B cell (primary cell): ENCODE measurements at regions not wholly inside any gene's neighbourhood (a gene's known extent, or its start where the extent isn't known, plus 50 kb on each side); places are given as distances from the start of the nearest gene placed in this dataset.

Experiments
- ATAC-seq: fragments of 200-7000 bp; cut with Tn5 transposase; one replicate; pipeline ENCODE4 v1.10.0; 2021; ENCODE audit warnings: low read depth, mild to moderate bottlenecking, moderate number of reproducible peaks, moderate library complexity
- CTCF ChIA-PET: fragments of 350-600 bp; sonication (Branson Sonifier 250); formaldehyde crosslinking; loops from one replicate; lab custom pipeline; 2021; ENCODE audit warnings: antibody characterized with exemption, inconsistent platforms; lab: Charles Lee
- POLR2A ChIA-PET: fragments of 350-600 bp; sonication (Branson Sonifier 250); formaldehyde crosslinking; loops from one replicate; lab custom pipeline; 2021; ENCODE audit warnings: antibody characterized with exemption; lab: Charles Lee
- DNase-seq: peaks from one replicate; pipeline ENCODE4 v3.0.0; 2013
- H2AFZ ChIP-seq: 2 replicates; pipeline ENCODE4 v1.6.1; 2012; ENCODE audit warnings: mild to moderate bottlenecking, low read depth, low read length; ENCODE audit not compliant: insufficient read depth, poor library complexity, severe bottlenecking
- H3K27ac ChIP-seq, 2 donors: 1 replicate in 1 of 2; 2 replicates in 1 of 2; pipeline ENCODE4 v1.5.1; 2012 to 2013; ENCODE audit warnings: low read length in 2 of 2, mild to moderate bottlenecking in 2 of 2, moderate library complexity in 1 of 2
- H3K27me3 ChIP-seq, 4 experiments: fragments of 200-600 bp in 1 of 4; sonication (generic) in 1 of 4; replicated peaks in 1 of 4; 1 replicate in 2 of 4; 2 replicates in 2 of 4; pipeline versions ENCODE4 v1.6.1 to v1.7.0; 2013 to 2016; ENCODE audit warnings: low read length in 3 of 4, mild to moderate bottlenecking in 2 of 4, mixed read lengths in 1 of 4, moderate library complexity in 1 of 4; ENCODE audit not compliant: insufficient read depth in 4 of 4, control insufficient read depth in 3 of 4; ENCODE audit errors: control extremely low read depth in 1 of 4
- H3K36me3 ChIP-seq, 2 experiments: replicated peaks in 1 of 2; 1 replicate in 1 of 2; 2 replicates in 1 of 2; pipeline versions ENCODE4 v1.6.1 to v1.7.1; 2013; ENCODE audit warnings: low read length in 1 of 2; ENCODE audit not compliant: insufficient read depth in 2 of 2, control insufficient read depth in 1 of 2; ENCODE audit errors: control extremely low read depth in 1 of 2, extremely low read depth in 1 of 2
- H3K4me1 ChIP-seq, 2 donors: fragments of 200-600 bp in 1 of 2; sonication (generic) in 1 of 2; 1 replicate in 1 of 2; 2 replicates in 1 of 2; pipeline versions ENCODE4 v1.5.1 to v1.6.1; 2013 to 2017; ENCODE audit warnings: low read length in 2 of 2; ENCODE audit not compliant: control insufficient read depth in 2 of 2, insufficient read depth in 2 of 2
- H3K4me2 ChIP-seq: replicated peaks from 2 replicates; pipeline ENCODE3; 2012; ENCODE audit warnings: mild to moderate bottlenecking, low read depth, low read length; ENCODE audit not compliant: poor library complexity, severe bottlenecking
- H3K4me3 ChIP-seq, 5 experiments: fragments of 200-600 bp in 1 of 5; sonication (generic) in 1 of 5; 1 replicate in 3 of 5; 2 replicates in 2 of 5; pipeline versions ENCODE4 v1.5.1 to v1.7.0; 2011 to 2016; ENCODE audit warnings: low read length in 4 of 5, mild to moderate bottlenecking in 4 of 5, low read depth in 2 of 5, control low read depth in 1 of 5, moderate library complexity in 1 of 5; ENCODE audit not compliant: insufficient read depth in 1 of 5; ENCODE audit errors: control extremely low read depth in 1 of 5, extremely low read depth in 1 of 5
- H3K79me2 ChIP-seq: fragments of 200-600 bp; sonication (generic); one replicate; pipeline ENCODE4 v1.6.0; 2016; ENCODE audit warnings: low read length; ENCODE audit not compliant: control insufficient read depth, insufficient read depth
- H3K9ac ChIP-seq: fragments of 200-600 bp; sonication (generic); 2 replicates; pipeline ENCODE4 v1.6.1; 2017; ENCODE audit warnings: mild to moderate bottlenecking, low read length, moderate library complexity
- H3K9me3 ChIP-seq, 3 donors: one replicate each; pipeline versions ENCODE4 v1.6.1 to v1.7.1; 2013; ENCODE audit warnings: low read length in 2 of 3; ENCODE audit not compliant: control insufficient read depth in 2 of 3, insufficient read depth in 1 of 3; ENCODE audit errors: control extremely low read depth in 1 of 3
- H4K20me1 ChIP-seq: 2 replicates; pipeline ENCODE4 v1.6.0; 2012; ENCODE audit warnings: mild to moderate bottlenecking, low read length; ENCODE audit not compliant: insufficient read depth, control insufficient read depth, poor library complexity, severe bottlenecking
- H3K27ac Mint-ChIP-seq: one replicate; pipeline ENCODE4 v1.8.0; 2021; ENCODE audit warnings: mixed read lengths
- H3K27me3 Mint-ChIP-seq: one replicate; pipeline ENCODE4 v1.8.0; 2021; ENCODE audit warnings: mixed read lengths
- H3K4me1 Mint-ChIP-seq: one replicate; pipeline ENCODE4 v1.8.0; 2021; ENCODE audit warnings: mixed read lengths
- H3K4me3 Mint-ChIP-seq: one replicate; pipeline ENCODE4 v1.8.0; 2021; ENCODE audit warnings: mixed read lengths
- H3K9me3 Mint-ChIP-seq: one replicate; pipeline ENCODE4 v1.8.0; 2022; ENCODE audit warnings: mixed read lengths; ENCODE audit not compliant: insufficient read depth
- CTCF ChIP-seq: fragments of 200-600 bp; IDR thresholded peaks from one replicate; pipeline ENCODE4 v1.8.0; 2022; ENCODE audit warnings: antibody characterized with exemption, mild to moderate bottlenecking
- EZH2 ChIP-seq: IDR thresholded peaks from 2 replicates; pipeline ENCODE4 v1.6.1; 2012; ENCODE audit warnings: borderline replicate concordance, low read depth, mild to moderate bottlenecking, moderate library complexity, low read length; ENCODE audit not compliant: insufficient read depth, poor library complexity, severe bottlenecking
- WGBS: methylation state at CpG from one replicate; pipeline ENCODE4 v1.1.5; 2013; ENCODE audit warnings: missing lambda C conversion rate; ENCODE audit not compliant: insufficient coverage; 5-methylcytosine and 5-hydroxymethylcytosine counted together
- intact Hi-C: fragments of 100-400 bp; cut with micrococcal nuclease; formaldehyde crosslinking; loops from one replicate; pipeline ENCODE4 v1.10.0; 2022

GRCh38 chr1:30415171-30415940, 308.0 kb downstream of the MATN1 start:
- Histone ChIP-seq H3K9ac (no peak overlapping the region), H3K27me3 (peaks cover 0 to 2% (median 0%) of the 10 kb centered on the region in 4 experiments), H4K20me1 (no peaks in the 10 kb centered on the region), H3K4me2 (no peak overlapping the region), H3K27ac (no peak overlapping the region), H3K9me3 (peaks cover 0 to 4% (median 0%) of the 10 kb centered on the region in 3 donors), H3K4me1 (no peaks in the 10 kb centered on the region), H3K79me2 (no peaks in the 10 kb centered on the region), H3K4me3 (no peak overlapping the region), H2AFZ (no peak overlapping the region), H3K36me3 (no peaks in the 10 kb centered on the region)
- Mint-ChIP-seq H3K9me3 (no peaks in the 10 kb centered on the region), H3K4me3 (no peak overlapping the region), H3K27me3 (peaks cover 37% of the 10 kb centered on the region), H3K4me1 (no peaks in the 10 kb centered on the region), H3K27ac (no peak overlapping the region)
- intact Hi-C loops: no loop called here
- ChIA-PET POLR2A (no interaction called here), CTCF (no interaction called here)
- no peak for DNase-seq
- TF ChIP-seq CTCF: no peak
- no peak for TF ChIP-seq EZH2
- WGBS: 76% methylated on average over 4 of the region's 7 CpGs
- ATAC-seq: no peak

- H3K27ac ChIP-seq: no peak overlapping the region
- intact Hi-C loops: no loop called here
- Mint-ChIP-seq H3K27ac (no peak overlapping the region), H3K27me3 (peaks cover 33% of the 10 kb centered on the region), H3K9me3 (no peaks in the 10 kb centered on the region), H3K4me3 (no peak overlapping the region), H3K4me1 (no peaks in the 10 kb centered on the region)
- H3K36me3 ChIP-seq: no peaks in the 10 kb centered on the region
- no peaks in the 10 kb centered on the region for H3K79me2 ChIP-seq
- CTCF ChIA-PET: no interaction called here
- no peaks in the 10 kb centered on the region for H3K4me1 ChIP-seq
- H3K9ac ChIP-seq: no peak overlapping the region
- H3K27me3 ChIP-seq: peaks cover 0 to 2% (median 0%) of the 10 kb centered on the region in 4 experiments
- H3K4me3 ChIP-seq: no peak overlapping the region
- peaks cover 0 to 4% (median 0%) of the 10 kb centered on the region in 3 donors for H3K9me3 ChIP-seq
- DNase-seq (no peak), ATAC-seq (no peak)
- H3K4me2 ChIP-seq: no peak overlapping the region
- 40% methylated on average over 2 of the region's 3 CpGs for WGBS
- POLR2A ChIA-PET: no interaction called here
- no peaks in the 10 kb centered on the region for H4K20me1 ChIP-seq
- TF ChIP-seq EZH2: no peak
- no peak for TF ChIP-seq CTCF
- H2AFZ ChIP-seq: no peak overlapping the region
These were observed 308.6 kb downstream of the MATN1 start for GRCh38 chr1:30414851-30415165.
